ENCODE measurements at regions not wholly inside any gene's neighbourhood (a gene's known extent, or its start where the extent isn't known, plus 50 kb on each side); places are given as distances from the start of the nearest gene placed in this dataset.

DNA sequence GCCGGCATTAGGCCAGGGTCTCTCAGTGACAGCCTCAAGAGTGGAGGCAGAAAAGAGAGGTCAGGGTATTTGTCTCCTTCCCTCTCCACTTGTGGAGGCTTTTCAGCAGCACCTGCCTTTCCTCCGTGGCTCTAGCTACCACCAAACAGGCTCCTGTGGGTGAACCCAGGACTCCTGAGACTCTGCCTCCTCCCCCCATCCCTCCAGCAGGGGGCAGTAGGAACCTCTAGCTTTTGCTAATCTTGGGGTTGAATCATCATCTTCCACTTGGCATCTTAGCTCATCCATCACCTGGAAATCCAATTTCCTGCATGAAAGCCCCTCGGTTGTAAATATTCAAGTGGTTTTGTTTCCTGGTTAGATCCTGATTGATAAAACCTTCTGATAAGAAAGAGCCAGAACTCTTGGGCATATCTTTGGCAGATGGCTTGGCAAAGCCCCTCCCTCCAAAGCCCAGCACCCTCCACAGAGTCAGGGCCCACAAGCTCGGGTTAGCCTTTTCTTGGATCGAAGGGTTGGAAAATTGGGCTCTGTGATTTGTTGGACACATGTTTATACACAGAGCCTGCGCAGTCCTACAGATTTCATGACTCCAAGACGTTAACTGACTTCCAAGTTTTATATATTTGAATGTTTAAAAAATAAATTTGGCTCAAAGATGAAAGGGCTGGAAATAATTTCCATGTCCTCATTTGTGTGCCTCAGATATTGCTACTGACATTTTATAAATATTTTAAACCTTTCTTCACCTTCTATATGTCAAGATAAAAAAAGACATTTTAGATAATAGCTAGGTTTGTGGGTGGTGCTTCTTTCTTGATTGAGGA is 322.1 kb downstream of the MAP2K4 start:
- Histone ChIP-seq H2AK5ac (ENCODE audit: low read length) (peak overlapping the region; percentile 36), H2AFZ (ENCODE audit: insufficient read depth, low read length, poor library complexity) (no peak overlapping the region), H2BK120ac (ENCODE audit: insufficient read depth, low read length, poor library complexity) (no peak overlapping the region), H3K4me2 (ENCODE audit: low read length) (no peak overlapping the region), H3K4me1 (ENCODE audit: control insufficient read depth in 1 of 2, insufficient read depth in 2 of 2, low read length in 2 of 2) (no peaks in the 10 kb centered on the region), H3K27ac (ENCODE audit: low read depth, low read length) (no peak overlapping the region), H3K79me1 (ENCODE audit: low read length) (no peaks in the 10 kb centered on the region), H3K27me3 (ENCODE audit: insufficient read depth, low read length) (no peaks in the 10 kb centered on the region), H4K91ac (ENCODE audit: low read depth, low read length) (no peak overlapping the region), H3K18ac (ENCODE audit: low read length) (no peak overlapping the region), H3K4ac (ENCODE audit: low read depth, low read length) (no peak overlapping the region), H4K8ac (ENCODE audit: low read depth, low read length) (no peak overlapping the region), H4K12ac (ENCODE audit: low read depth, low read length) (no peak overlapping the region), H3K14ac (ENCODE audit: low read length) (no peak overlapping the region), H2BK12ac (ENCODE audit: low read length) (no peak overlapping the region), H3K23ac (ENCODE audit: low read length) (no peak overlapping the region), H3K9ac (ENCODE audit: low read length) (no peak overlapping the region), H3K36me3 (ENCODE audit: control insufficient read depth in 1 of 2, insufficient read depth in 2 of 2, low read length in 2 of 2) (no peaks in the 10 kb centered on the region), H2BK5ac (ENCODE audit: low read depth, low read length, poor library complexity) (no peak overlapping the region), H3K9me3 (ENCODE audit: insufficient read depth, low read depth, low read length) (no peaks in the 10 kb centered on the region), H3K4me3 (ENCODE audit: low read depth, low read length) (no peak overlapping the region), H3K79me2 (ENCODE audit: control insufficient read depth, insufficient read depth, low read length, poor library complexity) (no peaks in the 10 kb centered on the region)
- no CpG with 5 or more reads among the region's 7 CpGs for WGBS (ENCODE audit: extremely low coverage, insufficient coverage, insufficient read length)
- peak; percentile 27 to 65 for DNase-seq

DNA sequence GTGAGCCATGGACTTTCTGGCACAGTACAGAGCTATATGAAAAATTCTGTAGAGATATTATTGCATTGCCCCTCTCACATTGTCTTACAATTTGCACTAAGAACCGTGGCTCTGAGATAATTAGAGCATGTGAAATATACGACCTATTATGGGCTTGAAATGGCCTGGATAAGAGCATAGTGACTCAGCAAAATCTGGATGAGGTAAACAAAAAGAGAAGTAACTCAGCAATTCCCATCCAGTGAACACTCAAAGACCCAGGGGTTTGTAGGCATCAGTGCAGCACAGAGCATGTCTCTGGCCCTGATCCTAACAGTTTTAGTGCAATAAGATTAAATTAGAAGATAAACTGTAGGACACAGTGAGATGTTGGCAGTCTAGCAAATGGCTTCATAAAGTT is 317.2 kb upstream of the MYOCD start:
- Histone ChIP-seq H3K9ac (ENCODE audit: low read length) (no peak overlapping the region), H3K27ac (ENCODE audit: low read depth, low read length) (no peak overlapping the region), H4K91ac (ENCODE audit: low read depth, low read length) (no peak overlapping the region), H3K4me1 (ENCODE audit: control insufficient read depth in 1 of 2, insufficient read depth in 2 of 2, low read length in 2 of 2) (no peaks in the 10 kb centered on the region), H4K8ac (ENCODE audit: low read depth, low read length) (no peak overlapping the region), H3K4ac (ENCODE audit: low read depth, low read length) (no peak overlapping the region), H2BK5ac (ENCODE audit: low read depth, low read length, poor library complexity) (no peak overlapping the region), H4K12ac (ENCODE audit: low read depth, low read length) (no peak overlapping the region), H3K36me3 (ENCODE audit: control insufficient read depth in 1 of 2, insufficient read depth in 2 of 2, low read length in 2 of 2) (no peaks in the 10 kb centered on the region), H3K14ac (ENCODE audit: low read length) (no peak overlapping the region), H3K9me3 (ENCODE audit: insufficient read depth, low read depth, low read length) (no peaks in the 10 kb centered on the region), H2AK5ac (ENCODE audit: low read length) (no peak overlapping the region), H3K4me2 (ENCODE audit: low read length) (no peak overlapping the region), H3K79me2 (ENCODE audit: control insufficient read depth, insufficient read depth, low read length, poor library complexity) (no peaks in the 10 kb centered on the region), H3K27me3 (ENCODE audit: insufficient read depth, low read length) (no peaks in the 10 kb centered on the region), H2AFZ (ENCODE audit: insufficient read depth, low read length, poor library complexity) (no peak overlapping the region), H3K18ac (ENCODE audit: low read length) (no peak overlapping the region), H2BK12ac (ENCODE audit: low read length) (no peak overlapping the region), H3K79me1 (ENCODE audit: low read length) (no peaks in the 10 kb centered on the region), H2BK120ac (ENCODE audit: insufficient read depth, low read length, poor library complexity) (no peak overlapping the region), H3K23ac (ENCODE audit: low read length) (no peak overlapping the region), H3K4me3 (ENCODE audit: low read depth, low read length) (no peak overlapping the region)
- WGBS (ENCODE audit: extremely low coverage, insufficient coverage, insufficient read length): no CpG with 5 or more reads among the region's 2 CpGs
- no peak for DNase-seq

DNA sequence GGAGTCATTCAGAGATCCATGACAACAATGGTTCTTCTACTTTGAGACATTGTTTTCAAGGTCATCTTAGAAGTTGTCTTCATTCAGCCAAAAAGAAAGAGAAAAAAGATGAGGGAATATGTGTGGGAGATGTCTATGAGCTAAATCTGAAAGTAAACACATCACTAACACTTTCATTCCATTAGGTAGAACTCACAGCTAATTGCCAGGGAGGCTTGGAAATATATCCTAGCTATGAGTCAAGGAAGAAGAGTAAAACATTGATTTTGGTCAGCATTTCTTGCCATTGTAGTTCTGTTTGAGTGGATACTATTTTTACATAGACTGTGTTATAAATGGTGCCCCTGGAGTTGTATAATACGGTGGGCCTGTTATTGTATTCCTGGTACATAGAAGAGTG is 316.4 kb upstream of the MYOCD start:
- Histone ChIP-seq H3K4me1 (ENCODE audit: control insufficient read depth in 1 of 2, insufficient read depth in 2 of 2, low read length in 2 of 2) (no peaks in the 10 kb centered on the region), H3K79me2 (ENCODE audit: control insufficient read depth, insufficient read depth, low read length, poor library complexity) (no peaks in the 10 kb centered on the region), H3K4ac (ENCODE audit: low read depth, low read length) (no peak overlapping the region), H2BK12ac (ENCODE audit: low read length) (no peak overlapping the region), H3K27me3 (ENCODE audit: insufficient read depth, low read length) (no peaks in the 10 kb centered on the region), H2AFZ (ENCODE audit: insufficient read depth, low read length, poor library complexity) (no peak overlapping the region), H3K23ac (ENCODE audit: low read length) (no peak overlapping the region), H3K79me1 (ENCODE audit: low read length) (no peaks in the 10 kb centered on the region), H3K14ac (ENCODE audit: low read length) (no peak overlapping the region), H3K4me3 (ENCODE audit: low read depth, low read length) (no peak overlapping the region), H4K8ac (ENCODE audit: low read depth, low read length) (no peak overlapping the region), H2AK5ac (ENCODE audit: low read length) (no peak overlapping the region), H3K9me3 (ENCODE audit: insufficient read depth, low read depth, low read length) (no peaks in the 10 kb centered on the region), H3K4me2 (ENCODE audit: low read length) (no peak overlapping the region), H4K12ac (ENCODE audit: low read depth, low read length) (no peak overlapping the region), H4K91ac (ENCODE audit: low read depth, low read length) (no peak overlapping the region), H3K9ac (ENCODE audit: low read length) (no peak overlapping the region), H3K27ac (ENCODE audit: low read depth, low read length) (no peak overlapping the region), H2BK120ac (ENCODE audit: insufficient read depth, low read length, poor library complexity) (no peak overlapping the region), H3K18ac (ENCODE audit: low read length) (no peak overlapping the region), H2BK5ac (ENCODE audit: low read depth, low read length, poor library complexity) (no peak overlapping the region), H3K36me3 (ENCODE audit: control insufficient read depth in 1 of 2, insufficient read depth in 2 of 2, low read length in 2 of 2) (no peaks in the 10 kb centered on the region)
- DNase-seq: no peak
- WGBS (ENCODE audit: extremely low coverage, insufficient coverage, insufficient read length): no CpG with 5 or more reads among the region's 1 CpG

DNA sequence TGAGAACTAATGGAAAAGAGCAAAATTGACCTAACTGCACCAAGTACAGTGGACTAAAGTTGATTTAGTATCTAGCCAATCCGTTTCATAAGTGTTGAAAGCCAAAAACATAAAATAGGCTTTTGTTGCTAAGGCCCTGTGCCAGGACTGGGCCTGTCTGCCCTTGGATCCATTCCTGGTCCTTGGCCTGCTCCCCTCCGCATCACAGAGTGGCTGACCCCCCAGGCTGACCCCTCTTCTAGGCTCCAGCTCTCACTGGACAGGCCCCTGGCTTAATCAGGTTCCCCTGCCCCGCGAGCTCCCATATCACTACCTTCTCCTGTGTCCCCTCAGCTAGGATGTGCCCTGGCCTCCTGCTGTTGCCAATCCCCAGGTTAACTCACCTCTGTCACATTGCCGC is 313.6 kb upstream of the MYOCD start:
- no peaks in the 10 kb centered on the region for H3K36me3 ChIP-seq (ENCODE audit: control insufficient read depth in 1 of 2, insufficient read depth in 2 of 2, low read length in 2 of 2)

More for the DNA sequence above, 313.6 kb upstream of the MYOCD start:
- H3K27me3 ChIP-seq (ENCODE audit: insufficient read depth, low read length): no peaks in the 10 kb centered on the region
- no peak for DNase-seq
- H4K12ac ChIP-seq (ENCODE audit: low read depth, low read length): no peak overlapping the region
- H3K9me3 ChIP-seq (ENCODE audit: insufficient read depth, low read depth, low read length): no peaks in the 10 kb centered on the region
- no peak overlapping the region for H2AK5ac ChIP-seq (ENCODE audit: low read length)
- H3K4me2 ChIP-seq (ENCODE audit: low read length): no peak overlapping the region
- H3K4ac ChIP-seq (ENCODE audit: low read depth, low read length): no peak overlapping the region
- H3K23ac ChIP-seq (ENCODE audit: low read length): no peak overlapping the region
- H3K4me3 ChIP-seq (ENCODE audit: low read depth, low read length): no peak overlapping the region
- no peak overlapping the region for H2BK5ac ChIP-seq (ENCODE audit: low read depth, low read length, poor library complexity)
- no peak overlapping the region for H2BK120ac ChIP-seq (ENCODE audit: insufficient read depth, low read length, poor library complexity)
- H3K79me2 ChIP-seq (ENCODE audit: control insufficient read depth, insufficient read depth, low read length, poor library complexity): no peaks in the 10 kb centered on the region
- no CpG with 5 or more reads among the region's 5 CpGs for WGBS (ENCODE audit: extremely low coverage, insufficient coverage, insufficient read length)
- H3K18ac ChIP-seq (ENCODE audit: low read length): no peak overlapping the region
- H3K4me1 ChIP-seq (ENCODE audit: control insufficient read depth in 1 of 2, insufficient read depth in 2 of 2, low read length in 2 of 2): no peaks in the 10 kb centered on the region
- no peaks in the 10 kb centered on the region for H3K79me1 ChIP-seq (ENCODE audit: low read length)
- no peak overlapping the region for H2AFZ ChIP-seq (ENCODE audit: insufficient read depth, low read length, poor library complexity)
- no peak overlapping the region for H3K14ac ChIP-seq (ENCODE audit: low read length)
- no peak overlapping the region for H3K9ac ChIP-seq (ENCODE audit: low read length)
- no peak overlapping the region for H4K8ac ChIP-seq (ENCODE audit: low read depth, low read length)
- H2BK12ac ChIP-seq (ENCODE audit: low read length): no peak overlapping the region
- no peak overlapping the region for H4K91ac ChIP-seq (ENCODE audit: low read depth, low read length)
- H3K27ac ChIP-seq (ENCODE audit: low read depth, low read length): no peak overlapping the region
